Heart right ventricle (tissue), 16 donors: ENCODE measurements at regions not wholly inside any gene's neighbourhood (a gene's known extent, or its start where the extent isn't known, plus 50 kb on each side); places are given as distances from the start of the nearest gene placed in this dataset.
A peak's percentile ranks its signal among the peaks of the same experiment; 100 is the strongest.

Experiments
- ATAC-seq, 8 donors: fragments of 200-7000 bp; cut with Tn5 transposase; one replicate each; pipeline ENCODE4 v1.9.1; 2020; ENCODE audit warnings: mild to moderate bottlenecking in 8 of 8, moderate library complexity in 8 of 8, moderate number of reproducible peaks in 1 of 8
- DNase-seq, 2 donors: peaks; one replicate each; pipeline ENCODE4 v3.0.0-alpha.2; 2020
- H3K27ac ChIP-seq, 10 donors: fragments of 200-600 bp; sonication (generic) in 2 of 10; one replicate each; pipeline versions ENCODE4 v1.5.0 to v1.8.0; 2020 to 2022; ENCODE audit warnings: mild to moderate bottlenecking in 3 of 10
- H3K27me3 ChIP-seq, 7 donors: fragments of 200-600 bp; one replicate each; pipeline ENCODE4 v1.8.0; 2021 to 2022; ENCODE audit warnings: mild to moderate bottlenecking in 2 of 7
- H3K36me3 ChIP-seq, 9 donors: fragments of 200-600 bp; sonication (generic) in 1 of 9; one replicate each; pipeline versions ENCODE4 v1.5.0 to v1.8.0; 2020 to 2022; ENCODE audit warnings: mild to moderate bottlenecking in 2 of 9
- H3K4me1 ChIP-seq, 9 donors: fragments of 200-600 bp; sonication (generic) in 1 of 9; one replicate each; pipeline versions ENCODE4 v1.5.0 to v1.8.0; 2020 to 2022; ENCODE audit warnings: mild to moderate bottlenecking in 4 of 9
- H3K4me3 ChIP-seq, 10 donors: fragments of 200-600 bp; sonication (generic) in 2 of 10; one replicate each; pipeline versions ENCODE4 v1.5.0 to v1.8.0; 2020 to 2022; ENCODE audit warnings: mild to moderate bottlenecking in 7 of 10, moderate library complexity in 2 of 10
- H3K9me3 ChIP-seq, 11 donors: fragments of 200-600 bp in 10 of 11; sonication (generic) in 2 of 11; one replicate each; pipeline versions ENCODE4 v1.5.0 to v1.8.0; 2013 to 2022; ENCODE audit warnings: mild to moderate bottlenecking in 2 of 11, control low read depth in 1 of 11, moderate library complexity in 1 of 11
- WGBS, 2 donors: extraction: QIAGEN DNeasy Blood & Tissue Kit; methylation state at CpG; one replicate each; pipeline ENCODE4 v1.1.7; 2013; ENCODE audit warnings: inconsistent platforms in 1 of 2; 5-methylcytosine and 5-hydroxymethylcytosine counted together
- intact Hi-C, 10 donors: fragments of 100-400 bp; cut with DNase I; formaldehyde crosslinking; loops; one replicate each; pipeline versions ENCODE4 v1.11.1 to v1.14.2; 2022
- TF ChIP-seq, protein P1 (sequence below), 9 donors: fragments of 200-600 bp; sonication (generic) in 2 of 9; IDR thresholded peaks; one replicate each; pipeline versions ENCODE4 v1.5.0 to v1.8.0; 2021 to 2022; ENCODE audit warnings: antibody characterized with exemption in 9 of 9, mild to moderate bottlenecking in 5 of 9, moderate library complexity in 1 of 9
- donor health status: Arrhythmogenic right ventricular cardiomyopathy.
- donor health status: ischemic (EF 13 %, LVEDD 7.1; RV severe dilation, severe dysfunction).
- donor health status: healthy with polysubstance abuse.
- donor health status: DM: no; HTN: yes; CAD: no.
- donor health status: DM: no; HTN: no; CAD: no.
- donor health status: ischemic (EF 25% LVEDD 6.9; RV normal size, moderate dysfunction).
- donor health status: ischemic (EF 25% LVEDD 5.7; RV mildly dilated, moderate dysfunction).
- donor health status: healthy.
- donor health status: DM: yes; HTN: yes; CAD: no.
- donor health status: Ischemic cardiomyopathy.
- donor health status: ischemic (EF 35%, LVEDD 5.7; RV mildly dilated, moderate dysfunction).
- donor health status: nonischemic (EF 11% LVEDD 7.7; RV severe dilation, severe dysfunction).
- donor health status: DM: yes; HTN: yes; CAD: no.
- donor health status: PGD.
- donor health status: ischemic (EF 29% LVEDD 5.4; RV normal size, mild dysfunction).
- donor health status: nonischemic (EF 23%, LVEDD 6.1; RV moderate dilation, normal function).

DNA sequence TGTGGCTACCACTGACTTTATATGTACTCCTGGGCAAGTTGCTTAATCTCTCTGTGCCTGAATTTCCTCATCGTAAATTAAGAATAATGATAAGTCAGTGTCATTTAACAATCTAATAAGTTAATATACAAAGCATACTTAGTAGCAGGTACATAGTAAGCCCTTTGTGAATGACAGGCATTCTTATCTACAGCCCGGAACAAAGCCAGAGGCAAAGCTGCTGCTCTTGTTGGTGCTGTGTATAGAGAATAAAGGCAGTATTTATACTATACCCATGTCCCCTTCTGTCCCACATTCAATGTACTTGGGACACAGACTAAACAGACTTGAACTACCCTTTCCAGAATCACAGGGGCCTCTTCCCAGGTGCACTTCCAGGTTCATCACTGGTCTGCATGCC lies 229.7 kb upstream of the NCAM1 start:
- Histone ChIP-seq H3K4me1 (no peaks in the 10 kb centered on the region), H3K36me3 (no peaks in the 10 kb centered on the region), H3K27ac (no peak overlapping the region), H3K4me3 (no peak overlapping the region), H3K9me3 (no peaks in the 10 kb centered on the region), H3K27me3 (no peaks in the 10 kb centered on the region)
- TF ChIP-seq, protein P1, sequence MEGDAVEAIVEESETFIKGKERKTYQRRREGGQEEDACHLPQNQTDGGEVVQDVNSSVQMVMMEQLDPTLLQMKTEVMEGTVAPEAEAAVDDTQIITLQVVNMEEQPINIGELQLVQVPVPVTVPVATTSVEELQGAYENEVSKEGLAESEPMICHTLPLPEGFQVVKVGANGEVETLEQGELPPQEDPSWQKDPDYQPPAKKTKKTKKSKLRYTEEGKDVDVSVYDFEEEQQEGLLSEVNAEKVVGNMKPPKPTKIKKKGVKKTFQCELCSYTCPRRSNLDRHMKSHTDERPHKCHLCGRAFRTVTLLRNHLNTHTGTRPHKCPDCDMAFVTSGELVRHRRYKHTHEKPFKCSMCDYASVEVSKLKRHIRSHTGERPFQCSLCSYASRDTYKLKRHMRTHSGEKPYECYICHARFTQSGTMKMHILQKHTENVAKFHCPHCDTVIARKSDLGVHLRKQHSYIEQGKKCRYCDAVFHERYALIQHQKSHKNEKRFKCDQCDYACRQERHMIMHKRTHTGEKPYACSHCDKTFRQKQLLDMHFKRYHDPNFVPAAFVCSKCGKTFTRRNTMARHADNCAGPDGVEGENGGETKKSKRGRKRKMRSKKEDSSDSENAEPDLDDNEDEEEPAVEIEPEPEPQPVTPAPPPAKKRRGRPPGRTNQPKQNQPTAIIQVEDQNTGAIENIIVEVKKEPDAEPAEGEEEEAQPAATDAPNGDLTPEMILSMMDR (IDR thresholded peaks at IDR 0.05), result no peak
- 65 to 79% methylated on average over 2 of the region's 2 CpGs for WGBS, 2 donors
- DNase-seq (no peak), ATAC-seq (no peak)
- intact Hi-C loops, result loop anchor here in 2 of 10 donors (10.0 kb wide), 2 partner anchors 63 to 127 kb away; no protein-coding TSS in a partner anchor

DNA sequence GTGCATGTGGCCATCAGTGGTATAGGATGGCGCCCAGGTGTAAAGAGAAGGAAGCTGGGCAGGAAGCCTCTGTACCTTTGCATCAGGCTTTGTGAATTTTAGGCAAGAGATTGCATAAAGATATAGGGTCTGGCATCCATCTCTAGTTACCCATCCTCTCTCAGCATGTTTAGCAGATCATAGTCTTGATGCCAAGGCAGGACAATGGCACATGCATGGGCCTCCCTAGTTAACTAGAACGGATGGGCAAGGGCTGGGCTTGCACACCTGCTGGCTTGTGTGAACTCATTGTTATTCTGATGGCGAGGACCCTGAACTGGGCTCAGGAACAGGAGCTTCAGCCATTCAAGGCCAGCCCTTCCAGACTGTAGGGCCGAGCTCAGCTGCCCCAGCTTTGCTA lies 229.2 kb upstream of the NCAM1 start:
- Histone ChIP-seq H3K9me3 (no peaks in the 10 kb centered on the region), H3K4me3 (no peak overlapping the region), H3K36me3 (no peaks in the 10 kb centered on the region), H3K27ac (no peak overlapping the region), H3K27me3 (no peaks in the 10 kb centered on the region), H3K4me1 (no peaks in the 10 kb centered on the region)
- intact Hi-C loops, result loop anchor here in 2 of 10 donors (10.0 kb wide), 2 partner anchors 63 to 127 kb away; no protein-coding TSS in a partner anchor
- DNase-seq (no peak), ATAC-seq (no peak)
- TF ChIP-seq, protein P1 (IDR thresholded peaks at IDR 0.05), result no peak
- WGBS, 2 donors, result 65 to 71% methylated on average over 4 of the region's 4 CpGs

DNA sequence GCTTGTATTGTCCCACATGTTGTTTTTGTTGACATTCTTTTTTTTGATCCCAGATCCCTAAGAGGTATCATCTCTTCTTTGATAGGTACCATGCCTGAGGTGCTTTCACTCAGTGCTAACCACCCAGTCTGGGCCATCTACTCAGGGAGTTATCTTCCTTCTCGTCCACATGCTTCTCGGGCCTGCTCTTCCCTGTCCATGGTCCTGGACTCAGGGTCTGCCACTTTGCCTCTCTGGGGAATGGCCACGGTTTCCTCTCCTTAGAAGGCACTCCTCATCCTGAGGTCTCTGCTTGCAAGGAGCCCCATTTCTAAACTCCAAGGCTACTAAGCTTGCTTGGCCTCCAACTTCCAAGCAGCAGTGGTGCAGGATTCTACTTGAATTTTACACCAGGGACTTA lies 227.0 kb upstream of the NCAM1 start:
- H3K4me1 ChIP-seq, result no peaks in the 10 kb centered on the region
- peak in 1 of 2 donors; percentile 27 for DNase-seq
- TF ChIP-seq, protein P1 (IDR thresholded peaks at IDR 0.05), result no peak
- H3K36me3 ChIP-seq, result no peaks in the 10 kb centered on the region
- intact Hi-C loops, result loop anchor here in 2 of 10 donors (10.0 kb wide), 2 partner anchors 61 to 129 kb away; no protein-coding TSS in a partner anchor
- H3K9me3 ChIP-seq, result no peaks in the 10 kb centered on the region
- peak in 3 of 8 donors; percentile 65 to 69 (median 68) for ATAC-seq
- no peak overlapping the region for H3K4me3 ChIP-seq
- H3K27me3 ChIP-seq, result no peaks in the 10 kb centered on the region
- no peak overlapping the region for H3K27ac ChIP-seq
- WGBS, 2 donors, result 3 to 6% methylated on average over 3 of the region's 3 CpGs

DNA sequence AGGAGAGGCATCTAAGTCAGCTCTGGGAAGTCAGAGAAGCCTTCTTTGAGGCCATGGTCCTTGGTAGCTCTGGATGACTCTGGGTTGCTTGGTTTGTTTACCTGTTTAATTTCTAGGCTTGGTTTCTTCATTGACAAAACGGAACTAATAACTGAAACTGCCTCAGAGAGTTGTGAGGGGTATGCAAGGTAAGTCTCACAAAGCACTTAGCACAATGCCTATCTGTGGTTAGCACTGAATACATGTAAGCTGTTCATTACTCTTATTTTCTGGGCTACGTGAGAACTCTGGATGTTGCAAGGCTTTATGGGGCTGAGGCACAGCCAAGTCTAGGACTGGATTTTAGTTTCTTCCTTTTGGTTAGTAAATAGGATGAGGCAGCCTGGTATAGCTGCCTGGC lies 225.8 kb upstream of the NCAM1 start:
- TF ChIP-seq, protein P1 (IDR thresholded peaks at IDR 0.05), result no peak
- Histone ChIP-seq H3K4me3 (no peak overlapping the region), H3K4me1 (no peaks in the 10 kb centered on the region), H3K27me3 (no peaks in the 10 kb centered on the region), H3K36me3 (no peaks in the 10 kb centered on the region), H3K27ac (no peak overlapping the region), H3K9me3 (no peaks in the 10 kb centered on the region)
- 70 to 75% methylated on average over 2 of the region's 2 CpGs for WGBS, 2 donors
- no peak for ATAC-seq
- no peak for DNase-seq
- intact Hi-C loops, result loop anchor here in 2 of 10 donors (10.0 kb wide), 2 partner anchors 59 to 131 kb away; no protein-coding TSS in a partner anchor
